GM18519 (cell line): ENCODE measurements at regions not wholly inside any gene's neighbourhood (a gene's known extent, or its start where the extent isn't known, plus 50 kb on each side); places are given as distances from the start of the nearest gene placed in this dataset.

Experiments used
- ATAC-seq: cut with Tn5 transposase; IDR thresholded peaks from one replicate; pipeline ENCODE4 v1.9.1; 2021; ENCODE audit warnings: mild to moderate bottlenecking, moderate library complexity; ENCODE audit not compliant: unreplicated experiment, low FRiP score

- no peak for ATAC-seq
Observed at GRCh38 chr7:112843151-112843550, 53.0 kb upstream of the TMEM168 start.
